ENCODE measurements at regions not wholly inside any gene's neighbourhood (a gene's known extent, or its start where the extent isn't known, plus 50 kb on each side); places are given as distances from the start of the nearest gene placed in this dataset.

DNA sequence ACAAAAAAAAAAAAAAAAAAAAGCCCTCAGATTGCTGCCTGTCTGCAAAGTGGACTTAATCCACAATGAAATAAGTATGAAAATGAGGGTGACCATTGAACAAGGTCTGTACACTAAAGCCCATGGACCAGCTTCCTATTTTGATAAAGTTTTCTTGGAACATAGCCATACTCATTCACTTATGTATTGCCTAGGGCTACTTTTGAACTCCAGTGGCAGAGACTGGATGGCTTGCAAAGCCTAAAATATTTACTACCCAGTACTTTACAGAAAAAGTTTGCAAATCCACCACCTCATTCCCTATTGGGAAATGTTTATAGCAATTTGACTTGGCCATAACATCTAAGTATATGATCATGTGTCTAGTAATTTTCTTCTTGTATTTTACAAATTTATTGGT is 481.7 kb downstream of the NAF1 start:
- no peak for DNase-seq (ENCODE audit: low spot score)
- Mint-ChIP-seq H3K27ac (ENCODE audit: unreplicated experiment) (no peak overlapping the region), H3K36me3 (ENCODE audit: low read depth, unreplicated experiment) (no peaks in the 10 kb centered on the region), H3K9me3 (ENCODE audit: unreplicated experiment) (no peaks in the 10 kb centered on the region), H3K27me3 (ENCODE audit: unreplicated experiment) (no peaks in the 10 kb centered on the region), H3K4me1 (ENCODE audit: unreplicated experiment) (no peaks in the 10 kb centered on the region), H3K4me3 (ENCODE audit: unreplicated experiment) (no peak overlapping the region)
- TF ChIP-seq, protein P1, sequence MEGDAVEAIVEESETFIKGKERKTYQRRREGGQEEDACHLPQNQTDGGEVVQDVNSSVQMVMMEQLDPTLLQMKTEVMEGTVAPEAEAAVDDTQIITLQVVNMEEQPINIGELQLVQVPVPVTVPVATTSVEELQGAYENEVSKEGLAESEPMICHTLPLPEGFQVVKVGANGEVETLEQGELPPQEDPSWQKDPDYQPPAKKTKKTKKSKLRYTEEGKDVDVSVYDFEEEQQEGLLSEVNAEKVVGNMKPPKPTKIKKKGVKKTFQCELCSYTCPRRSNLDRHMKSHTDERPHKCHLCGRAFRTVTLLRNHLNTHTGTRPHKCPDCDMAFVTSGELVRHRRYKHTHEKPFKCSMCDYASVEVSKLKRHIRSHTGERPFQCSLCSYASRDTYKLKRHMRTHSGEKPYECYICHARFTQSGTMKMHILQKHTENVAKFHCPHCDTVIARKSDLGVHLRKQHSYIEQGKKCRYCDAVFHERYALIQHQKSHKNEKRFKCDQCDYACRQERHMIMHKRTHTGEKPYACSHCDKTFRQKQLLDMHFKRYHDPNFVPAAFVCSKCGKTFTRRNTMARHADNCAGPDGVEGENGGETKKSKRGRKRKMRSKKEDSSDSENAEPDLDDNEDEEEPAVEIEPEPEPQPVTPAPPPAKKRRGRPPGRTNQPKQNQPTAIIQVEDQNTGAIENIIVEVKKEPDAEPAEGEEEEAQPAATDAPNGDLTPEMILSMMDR (IDR thresholded peaks at IDR 0.05; ENCODE audit: unreplicated experiment): no peak

DNA sequence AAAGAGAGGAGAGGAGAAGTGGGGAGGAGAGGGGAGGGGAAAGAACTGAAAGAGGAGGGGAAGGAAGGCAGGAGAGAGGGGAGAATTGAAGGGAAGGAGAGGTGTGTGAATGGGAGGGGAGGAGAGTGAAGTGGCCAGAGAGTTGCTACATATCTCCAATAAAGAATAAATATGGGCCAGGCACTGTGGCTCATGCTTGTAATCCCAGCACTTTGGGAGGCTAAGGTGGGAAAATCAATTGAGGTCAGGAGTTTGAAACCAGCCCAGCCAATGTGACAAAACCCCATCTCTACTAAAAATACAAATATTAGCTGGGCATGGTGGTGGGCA is 482.4 kb downstream of the NAF1 start:
- Mint-ChIP-seq H3K27me3 (ENCODE audit: unreplicated experiment) (no peaks in the 10 kb centered on the region), H3K4me3 (ENCODE audit: unreplicated experiment) (no peak overlapping the region), H3K27ac (ENCODE audit: unreplicated experiment) (no peak overlapping the region), H3K36me3 (ENCODE audit: low read depth, unreplicated experiment) (no peaks in the 10 kb centered on the region), H3K4me1 (ENCODE audit: unreplicated experiment) (no peaks in the 10 kb centered on the region), H3K9me3 (ENCODE audit: unreplicated experiment) (no peaks in the 10 kb centered on the region)
- TF ChIP-seq, protein P1 (IDR thresholded peaks at IDR 0.05; ENCODE audit: unreplicated experiment): no peak
- no peak for DNase-seq (ENCODE audit: low spot score)

DNA sequence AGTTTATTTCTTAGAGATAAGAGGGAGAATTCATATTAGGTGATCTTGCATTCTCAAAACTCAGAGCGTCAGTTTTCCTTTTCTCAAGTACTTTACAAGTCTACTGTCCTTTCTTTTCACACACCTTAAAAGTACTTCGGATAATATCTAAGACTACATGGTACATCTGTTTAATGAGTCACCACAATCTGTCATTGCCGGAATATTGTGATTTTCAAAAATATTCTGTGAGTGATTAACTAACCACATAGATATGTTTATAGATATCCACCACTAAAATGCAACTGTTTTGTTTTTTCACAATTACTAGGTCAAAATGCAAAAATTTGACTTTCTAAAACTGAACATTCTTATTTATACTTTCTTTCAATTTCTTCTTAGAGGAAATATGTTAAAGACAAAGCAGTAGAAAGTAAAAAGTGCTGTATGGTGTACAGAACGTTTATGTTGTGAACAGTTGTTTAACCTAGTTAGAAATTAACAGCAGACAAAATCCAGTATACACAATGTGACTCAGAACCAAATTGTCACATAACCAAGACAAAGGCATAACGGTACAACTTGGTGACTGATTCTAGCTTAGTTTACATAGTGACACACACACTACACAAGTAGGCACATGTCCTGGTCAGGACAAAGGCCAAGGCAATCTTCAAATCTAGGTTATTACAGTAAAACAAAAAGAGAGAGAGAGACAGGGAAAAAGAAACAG is 482.9 kb downstream of the NAF1 start:
- no peak for DNase-seq (ENCODE audit: low spot score)
- no peak overlapping the region for H3K4me3 Mint-ChIP-seq (ENCODE audit: unreplicated experiment)
- TF ChIP-seq, protein P1 (IDR thresholded peaks at IDR 0.05; ENCODE audit: unreplicated experiment): no peak
- H3K27me3 Mint-ChIP-seq (ENCODE audit: unreplicated experiment): no peaks in the 10 kb centered on the region
- no peaks in the 10 kb centered on the region for H3K36me3 Mint-ChIP-seq (ENCODE audit: low read depth, unreplicated experiment)
- no peaks in the 10 kb centered on the region for H3K9me3 Mint-ChIP-seq (ENCODE audit: unreplicated experiment)
- H3K4me1 Mint-ChIP-seq (ENCODE audit: unreplicated experiment): no peaks in the 10 kb centered on the region
- H3K27ac Mint-ChIP-seq (ENCODE audit: unreplicated experiment): no peak overlapping the region

DNA sequence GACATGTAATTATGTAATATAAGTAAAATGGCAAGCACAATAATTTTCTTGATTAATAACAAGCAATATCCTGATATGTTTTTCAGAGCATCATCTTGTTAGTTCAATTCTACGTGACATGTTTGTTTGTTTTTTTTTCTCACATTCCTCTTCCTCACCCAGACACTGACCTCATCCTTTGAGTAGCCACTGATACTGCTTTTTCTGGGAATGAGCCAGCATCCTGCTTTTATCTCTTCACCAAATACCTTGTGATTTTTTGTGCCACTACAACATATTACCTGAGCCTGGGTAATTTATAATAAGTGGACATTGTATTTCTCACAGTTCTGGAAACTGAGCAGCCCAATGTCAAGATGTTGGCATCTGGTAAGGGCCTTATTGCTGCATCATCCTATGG is 484.0 kb downstream of the NAF1 start:
- no peak for DNase-seq (ENCODE audit: low spot score)
- H3K4me1 Mint-ChIP-seq (ENCODE audit: unreplicated experiment): no peaks in the 10 kb centered on the region
- TF ChIP-seq, protein P1 (IDR thresholded peaks at IDR 0.05; ENCODE audit: unreplicated experiment): no peak
- no peaks in the 10 kb centered on the region for H3K9me3 Mint-ChIP-seq (ENCODE audit: unreplicated experiment)
- H3K27me3 Mint-ChIP-seq (ENCODE audit: unreplicated experiment): no peaks in the 10 kb centered on the region
- H3K36me3 Mint-ChIP-seq (ENCODE audit: low read depth, unreplicated experiment): no peaks in the 10 kb centered on the region
- H3K4me3 Mint-ChIP-seq (ENCODE audit: unreplicated experiment): no peak overlapping the region
- H3K27ac Mint-ChIP-seq (ENCODE audit: unreplicated experiment): no peak overlapping the region

DNA sequence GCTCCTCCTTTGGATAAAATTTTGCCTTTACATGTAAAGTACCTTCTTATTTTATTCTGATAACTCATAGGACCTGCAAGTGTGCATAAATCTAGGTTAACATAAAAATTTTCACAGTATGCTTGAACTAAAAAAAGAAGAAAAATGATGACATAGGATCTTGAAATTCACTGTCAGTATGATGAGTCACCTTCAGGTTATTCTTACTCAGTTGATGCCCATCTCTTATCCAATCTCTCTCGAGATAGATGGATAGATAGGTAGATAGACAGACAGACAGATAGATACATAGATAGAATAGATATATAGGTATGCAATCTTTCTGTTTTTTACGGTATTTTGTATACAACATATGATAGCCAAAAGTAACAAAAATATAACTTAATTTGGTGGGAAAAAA is 485.5 kb downstream of the NAF1 start:
- no peaks in the 10 kb centered on the region for H3K4me1 Mint-ChIP-seq (ENCODE audit: unreplicated experiment)
- H3K9me3 Mint-ChIP-seq (ENCODE audit: unreplicated experiment): no peaks in the 10 kb centered on the region
- TF ChIP-seq, protein P1 (IDR thresholded peaks at IDR 0.05; ENCODE audit: unreplicated experiment): no peak
- H3K4me3 Mint-ChIP-seq (ENCODE audit: unreplicated experiment): no peak overlapping the region
- H3K27ac Mint-ChIP-seq (ENCODE audit: unreplicated experiment): no peak overlapping the region
- H3K36me3 Mint-ChIP-seq (ENCODE audit: low read depth, unreplicated experiment): no peaks in the 10 kb centered on the region
- no peak for DNase-seq (ENCODE audit: low spot score)
- no peaks in the 10 kb centered on the region for H3K27me3 Mint-ChIP-seq (ENCODE audit: unreplicated experiment)

All from endothelial cell (in vitro differentiated cells).